ENCODE measurements at regions not wholly inside any gene's neighbourhood (a gene's known extent, or its start where the extent isn't known, plus 50 kb on each side); places are given as distances from the start of the nearest gene placed in this dataset.

GRCh38 chr6:56862415-56863175 is 92.3 kb upstream of the BEND6 start:
- H3K9me3 ChIP-seq (replicated peaks; ENCODE audit: low read length): no peaks in the 10 kb centered on the region
- H3K4me1 ChIP-seq (ENCODE audit: control insufficient read depth, insufficient read depth, low read length): peaks cover 67% of the 10 kb centered on the region
- peak overlapping the region; percentile 46 for H3K9ac ChIP-seq (ENCODE audit: low read depth, low read length)
- H3K4me2 ChIP-seq (ENCODE audit: low read length): peak overlapping the region; percentile 62
- H3K36me3 ChIP-seq (ENCODE audit: insufficient read depth, low read length): no peaks in the 10 kb centered on the region
- H3K4me3 ChIP-seq (ENCODE audit: low read length): peak overlapping the region; percentile 15
- no peaks in the 10 kb centered on the region for H3K27me3 ChIP-seq (ENCODE audit: control insufficient read depth, insufficient read depth, low read length)

- H3K4me1 ChIP-seq (ENCODE audit: control insufficient read depth, insufficient read depth, low read length): peaks cover 50% of the 10 kb centered on the region
- H3K9ac ChIP-seq (ENCODE audit: low read depth, low read length): no peak overlapping the region
Measured at GRCh38 chr6:56860475-56860874, 94.4 kb upstream of the BEND6 start.

GRCh38 chr6:56856036-56856580 is 98.8 kb upstream of the BEND6 start:
- peaks cover 23% of the 10 kb centered on the region for H3K4me1 ChIP-seq (ENCODE audit: control insufficient read depth, insufficient read depth, low read length)
- no peak overlapping the region for H3K9ac ChIP-seq (ENCODE audit: low read depth, low read length)
- H3K36me3 ChIP-seq (ENCODE audit: insufficient read depth, low read length): no peaks in the 10 kb centered on the region
- H3K27me3 ChIP-seq (ENCODE audit: control insufficient read depth, insufficient read depth, low read length): no peaks in the 10 kb centered on the region
- no peaks in the 10 kb centered on the region for H3K9me3 ChIP-seq (replicated peaks; ENCODE audit: low read length)
- H3K4me3 ChIP-seq (ENCODE audit: low read length): no peak overlapping the region
- no peak overlapping the region for H3K4me2 ChIP-seq (ENCODE audit: low read length)

More at GRCh38 chr6:56860475-56860874, 94.4 kb upstream of the BEND6 start:
- Histone ChIP-seq H3K9me3 (replicated peaks; ENCODE audit: low read length) (no peaks in the 10 kb centered on the region), H3K4me3 (ENCODE audit: low read length) (no peak overlapping the region), H3K36me3 (ENCODE audit: insufficient read depth, low read length) (no peaks in the 10 kb centered on the region), H3K27me3 (ENCODE audit: control insufficient read depth, insufficient read depth, low read length) (no peaks in the 10 kb centered on the region), H3K4me2 (ENCODE audit: low read length) (peak overlapping the region; percentile 19)

GRCh38 chr6:56854086-56854485 is 100.8 kb upstream of the BEND6 start:
- peaks cover 30% of the 10 kb centered on the region for H3K4me1 ChIP-seq (ENCODE audit: control insufficient read depth, insufficient read depth, low read length)

GRCh38 chr6:56853541-56853940 is 101.4 kb upstream of the BEND6 start:
- H3K4me1 ChIP-seq (ENCODE audit: control insufficient read depth, insufficient read depth, low read length): peaks cover 30% of the 10 kb centered on the region
- H3K36me3 ChIP-seq (ENCODE audit: insufficient read depth, low read length): no peaks in the 10 kb centered on the region
- H3K27me3 ChIP-seq (ENCODE audit: control insufficient read depth, insufficient read depth, low read length): no peaks in the 10 kb centered on the region
- no peaks in the 10 kb centered on the region for H3K9me3 ChIP-seq (replicated peaks; ENCODE audit: low read length)
- no peak overlapping the region for H3K4me2 ChIP-seq (ENCODE audit: low read length)
- H3K4me3 ChIP-seq (ENCODE audit: low read length): no peak overlapping the region
- no peak overlapping the region for H3K9ac ChIP-seq (ENCODE audit: low read depth, low read length)

More at GRCh38 chr6:56854086-56854485, 100.8 kb upstream of the BEND6 start:
- no peak overlapping the region for H3K9ac ChIP-seq (ENCODE audit: low read depth, low read length)
- no peaks in the 10 kb centered on the region for H3K27me3 ChIP-seq (ENCODE audit: control insufficient read depth, insufficient read depth, low read length)
- H3K4me3 ChIP-seq (ENCODE audit: low read length): no peak overlapping the region
- no peak overlapping the region for H3K4me2 ChIP-seq (ENCODE audit: low read length)
- no peaks in the 10 kb centered on the region for H3K9me3 ChIP-seq (replicated peaks; ENCODE audit: low read length)
- H3K36me3 ChIP-seq (ENCODE audit: insufficient read depth, low read length): no peaks in the 10 kb centered on the region

GRCh38 chr6:56852260-56853010 is 102.5 kb upstream of the BEND6 start:
- H3K9ac ChIP-seq (ENCODE audit: low read depth, low read length): peak overlapping the region; percentile 55
- H3K4me3 ChIP-seq (ENCODE audit: low read length): no peak overlapping the region
- no peaks in the 10 kb centered on the region for H3K36me3 ChIP-seq (ENCODE audit: insufficient read depth, low read length)
- H3K27me3 ChIP-seq (ENCODE audit: control insufficient read depth, insufficient read depth, low read length): no peaks in the 10 kb centered on the region
- no peaks in the 10 kb centered on the region for H3K9me3 ChIP-seq (replicated peaks; ENCODE audit: low read length)
- H3K4me1 ChIP-seq (ENCODE audit: control insufficient read depth, insufficient read depth, low read length): peaks cover 30% of the 10 kb centered on the region
- peak overlapping the region; percentile 71 for H3K4me2 ChIP-seq (ENCODE audit: low read length)

- Histone ChIP-seq H3K4me2 (ENCODE audit: low read length) (peak overlapping the region; percentile 71), H3K27me3 (ENCODE audit: control insufficient read depth, insufficient read depth, low read length) (no peaks in the 10 kb centered on the region), H3K4me1 (ENCODE audit: control insufficient read depth, insufficient read depth, low read length) (peaks cover 30% of the 10 kb centered on the region), H3K36me3 (ENCODE audit: insufficient read depth, low read length) (no peaks in the 10 kb centered on the region), H3K9ac (ENCODE audit: low read depth, low read length) (peak overlapping the region; percentile 55), H3K9me3 (replicated peaks; ENCODE audit: low read length) (no peaks in the 10 kb centered on the region), H3K4me3 (ENCODE audit: low read length) (peak overlapping the region; percentile 51)
Measured at GRCh38 chr6:56851541-56852259, 103.2 kb upstream of the BEND6 start.

- H3K9ac ChIP-seq (ENCODE audit: low read depth, low read length): peak overlapping the region; percentile 55
- no peaks in the 10 kb centered on the region for H3K9me3 ChIP-seq (replicated peaks; ENCODE audit: low read length)
- peaks cover 30% of the 10 kb centered on the region for H3K4me1 ChIP-seq (ENCODE audit: control insufficient read depth, insufficient read depth, low read length)
- no peaks in the 10 kb centered on the region for H3K36me3 ChIP-seq (ENCODE audit: insufficient read depth, low read length)
- H3K4me3 ChIP-seq (ENCODE audit: low read length): peak overlapping the region; percentile 51
- no peaks in the 10 kb centered on the region for H3K27me3 ChIP-seq (ENCODE audit: control insufficient read depth, insufficient read depth, low read length)
- H3K4me2 ChIP-seq (ENCODE audit: low read length): peak overlapping the region; percentile 71
Measured at GRCh38 chr6:56851074-56851473, 103.8 kb upstream of the BEND6 start.

- Histone ChIP-seq H3K4me2 (ENCODE audit: low read length) (peak overlapping the region; percentile 71), H3K4me1 (ENCODE audit: control insufficient read depth, insufficient read depth, low read length) (peaks cover 30% of the 10 kb centered on the region), H3K4me3 (ENCODE audit: low read length) (peak overlapping the region; percentile 51), H3K9me3 (replicated peaks; ENCODE audit: low read length) (no peaks in the 10 kb centered on the region), H3K27me3 (ENCODE audit: control insufficient read depth, insufficient read depth, low read length) (no peaks in the 10 kb centered on the region), H3K9ac (ENCODE audit: low read depth, low read length) (peak overlapping the region; percentile 55), H3K36me3 (ENCODE audit: insufficient read depth, low read length) (no peaks in the 10 kb centered on the region)
Measured at GRCh38 chr6:56850626-56851025, 104.3 kb upstream of the BEND6 start.

GRCh38 chr6:56849896-56850295 is 105.0 kb upstream of the BEND6 start:
- Histone ChIP-seq H3K9ac (ENCODE audit: low read depth, low read length) (peak overlapping the region; percentile 55), H3K27me3 (ENCODE audit: control insufficient read depth, insufficient read depth, low read length) (no peaks in the 10 kb centered on the region), H3K9me3 (replicated peaks; ENCODE audit: low read length) (no peaks in the 10 kb centered on the region), H3K4me2 (ENCODE audit: low read length) (peak overlapping the region; percentile 71), H3K4me3 (ENCODE audit: low read length) (peak overlapping the region; percentile 52), H3K36me3 (ENCODE audit: insufficient read depth, low read length) (no peaks in the 10 kb centered on the region), H3K4me1 (ENCODE audit: control insufficient read depth, insufficient read depth, low read length) (peaks cover 30% of the 10 kb centered on the region)

- Histone ChIP-seq H3K9me3 (replicated peaks; ENCODE audit: low read length) (no peaks in the 10 kb centered on the region), H3K4me1 (ENCODE audit: control insufficient read depth, insufficient read depth, low read length) (peaks cover 30% of the 10 kb centered on the region), H3K27me3 (ENCODE audit: control insufficient read depth, insufficient read depth, low read length) (no peaks in the 10 kb centered on the region), H3K4me2 (ENCODE audit: low read length) (no peak overlapping the region), H3K4me3 (ENCODE audit: low read length) (no peak overlapping the region), H3K9ac (ENCODE audit: low read depth, low read length) (no peak overlapping the region), H3K36me3 (ENCODE audit: insufficient read depth, low read length) (no peaks in the 10 kb centered on the region)
Measured at GRCh38 chr6:56848105-56848504, 106.8 kb upstream of the BEND6 start.
